Tibial artery (tissue), 4 donors: ENCODE measurements at regions not wholly inside any gene's neighbourhood (a gene's known extent, or its start where the extent isn't known, plus 50 kb on each side); places are given as distances from the start of the nearest gene placed in this dataset.

ENCODE experiments used
- DNase-seq, 2 donors: peaks; one replicate each; pipeline ENCODE4 v3.0.0-alpha.2; 2019
- H3K27ac ChIP-seq, 2 donors: fragments of 200-600 bp; sonication (generic) in 1 of 2; 1 replicate in 1 of 2; 2 replicates in 1 of 2; pipeline ENCODE4 v1.5.1; 2018 to 2019; ENCODE audit warnings: mild to moderate bottlenecking in 1 of 2
- H3K27me3 ChIP-seq, 2 donors: fragments of 200-600 bp; sonication (generic) in 1 of 2; one replicate each; pipeline versions ENCODE4 v1.5.1 to v1.6.0; 2016 to 2019
- H3K36me3 ChIP-seq, 3 donors: fragments of 200-600 bp; sonication (generic) in 2 of 3; one replicate each; pipeline ENCODE4 v1.5.1; 2016 to 2019; ENCODE audit warnings: mild to moderate bottlenecking in 2 of 3
- H3K4me1 ChIP-seq, 4 donors: fragments of 200-600 bp; sonication (generic) in 2 of 4; 1 replicate in 3 of 4; 2 replicates in 1 of 4; pipeline ENCODE4 v1.5.1; 2016 to 2019
- H3K4me3 ChIP-seq, 2 donors: fragments of 200-600 bp; sonication (generic) in 1 of 2; 1 replicate in 1 of 2; 2 replicates in 1 of 2; pipeline ENCODE4 v1.5.1; 2018 to 2019; ENCODE audit warnings: mild to moderate bottlenecking in 2 of 2
- H3K9me3 ChIP-seq, 3 donors: fragments of 200-600 bp; sonication (generic) in 1 of 3; one replicate each; pipeline ENCODE4 v1.5.1; 2016 to 2019
- CTCF ChIP-seq, 2 experiments: fragments of 200-600 bp in 1 of 2; fragments of 450-650 bp in 1 of 2; IDR thresholded peaks; one replicate each; pipeline ENCODE4 v1.5.1; 2017 to 2019; ENCODE audit warnings: antibody characterized with exemption in 2 of 2, mild to moderate bottlenecking in 1 of 2, moderate library complexity in 1 of 2
- intact Hi-C: fragments of 100-400 bp; cut with DNase I; formaldehyde crosslinking; loops from one replicate; pipeline ENCODE4 v1.15.0; 2023; ENCODE audit warnings: low total_unique reads

DNA sequence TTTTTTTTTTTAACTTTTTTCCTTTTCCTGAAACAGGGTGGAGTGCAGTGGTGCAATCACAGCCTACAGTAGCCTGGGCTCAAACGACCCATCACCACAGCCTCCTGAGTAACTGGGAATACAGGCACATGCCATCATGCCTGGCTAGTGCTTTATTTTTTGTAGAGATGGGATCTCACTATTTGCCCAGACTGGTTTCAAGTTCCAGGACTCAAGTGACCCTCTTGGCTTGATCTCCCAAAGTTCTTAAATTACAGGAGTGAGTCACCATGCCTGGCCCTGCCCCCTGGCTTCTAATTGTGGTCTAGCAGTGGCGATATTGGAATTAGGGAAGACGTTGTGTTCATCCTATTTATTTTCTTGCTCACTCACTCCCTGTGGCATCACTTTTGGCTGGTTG, 1138.4 kb downstream of the SI start:
- Histone ChIP-seq H3K9me3 (no peaks in the 10 kb centered on the region), H3K27me3 (no peaks in the 10 kb centered on the region), H3K36me3 (no peaks in the 10 kb centered on the region), H3K4me1 (no peaks in the 10 kb centered on the region), H3K27ac (no peak overlapping the region), H3K4me3 (no peak overlapping the region)
- TF ChIP-seq CTCF (IDR thresholded peaks at IDR 0.05): no peak
- no peak for DNase-seq
- intact Hi-C loops: no loop called here

DNA sequence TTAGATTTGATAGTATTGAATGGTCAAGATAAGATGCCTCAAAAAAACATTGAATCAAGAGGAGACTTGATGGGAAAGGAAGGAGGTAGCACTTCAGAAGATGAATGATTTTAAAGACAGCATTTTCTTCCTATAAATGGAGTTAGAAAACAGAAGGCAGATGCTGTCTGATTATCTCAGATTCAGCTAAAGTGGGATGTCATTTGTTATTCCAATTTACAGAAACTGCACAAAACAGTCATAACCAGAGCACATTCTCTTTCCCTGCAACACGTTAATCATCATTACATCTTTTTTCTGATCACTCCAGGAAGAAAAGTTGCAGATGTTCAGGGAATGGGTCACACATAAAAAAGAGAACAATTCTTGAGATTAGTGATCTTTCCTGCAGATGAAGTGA, 1141.8 kb downstream of the SI start:
- Histone ChIP-seq H3K36me3 (no peaks in the 10 kb centered on the region), H3K27ac (no peak overlapping the region), H3K4me3 (no peak overlapping the region), H3K4me1 (no peaks in the 10 kb centered on the region), H3K27me3 (no peaks in the 10 kb centered on the region), H3K9me3 (no peaks in the 10 kb centered on the region)
- no peak for TF ChIP-seq CTCF (IDR thresholded peaks at IDR 0.05)
- intact Hi-C loops: no loop called here
- DNase-seq: no peak

GRCh38 chr3:163935411-163935810, 1142.9 kb downstream of the SI start:
- intact Hi-C loops: no loop called here
- Histone ChIP-seq H3K36me3 (no peaks in the 10 kb centered on the region), H3K27ac (no peak overlapping the region), H3K4me1 (no peaks in the 10 kb centered on the region), H3K9me3 (no peaks in the 10 kb centered on the region), H3K4me3 (no peak overlapping the region), H3K27me3 (no peaks in the 10 kb centered on the region)
- TF ChIP-seq CTCF (IDR thresholded peaks at IDR 0.05): no peak
- no peak for DNase-seq

- Histone ChIP-seq H3K4me3 (no peak overlapping the region), H3K4me1 (no peaks in the 10 kb centered on the region), H3K36me3 (no peaks in the 10 kb centered on the region), H3K9me3 (no peaks in the 10 kb centered on the region), H3K27me3 (no peaks in the 10 kb centered on the region), H3K27ac (no peak overlapping the region)
- intact Hi-C loops: no loop called here
- no peak for DNase-seq
- no peak for TF ChIP-seq CTCF (IDR thresholded peaks at IDR 0.05)
Measured at GRCh38 chr3:163929069-163929652, 1149.1 kb downstream of the SI start.

DNA sequence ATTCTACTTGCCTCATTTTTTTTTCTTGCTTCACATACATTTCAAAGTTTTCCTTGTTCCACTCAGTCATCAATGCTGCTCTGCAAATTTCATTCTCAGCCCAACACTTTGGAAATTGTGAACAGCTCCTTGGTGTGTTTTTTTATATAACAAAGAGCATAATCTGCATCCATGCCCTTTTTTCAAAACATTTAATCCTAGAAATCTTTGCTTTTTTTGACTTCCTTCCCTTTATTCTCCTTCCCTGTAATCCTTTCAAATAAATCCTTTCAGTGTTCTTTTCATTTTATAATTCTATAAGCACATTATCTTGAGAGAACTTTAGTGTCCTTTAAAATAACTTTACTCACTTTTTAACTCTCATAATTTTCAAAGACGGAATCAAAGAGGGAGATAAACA, 1150.8 kb downstream of the SI start:
- no peak for DNase-seq
- intact Hi-C loops: no loop called here
- Histone ChIP-seq H3K9me3 (no peaks in the 10 kb centered on the region), H3K4me3 (no peak overlapping the region), H3K36me3 (no peaks in the 10 kb centered on the region), H3K27me3 (no peaks in the 10 kb centered on the region), H3K4me1 (no peaks in the 10 kb centered on the region), H3K27ac (no peak overlapping the region)
- TF ChIP-seq CTCF (IDR thresholded peaks at IDR 0.05): no peak

DNA sequence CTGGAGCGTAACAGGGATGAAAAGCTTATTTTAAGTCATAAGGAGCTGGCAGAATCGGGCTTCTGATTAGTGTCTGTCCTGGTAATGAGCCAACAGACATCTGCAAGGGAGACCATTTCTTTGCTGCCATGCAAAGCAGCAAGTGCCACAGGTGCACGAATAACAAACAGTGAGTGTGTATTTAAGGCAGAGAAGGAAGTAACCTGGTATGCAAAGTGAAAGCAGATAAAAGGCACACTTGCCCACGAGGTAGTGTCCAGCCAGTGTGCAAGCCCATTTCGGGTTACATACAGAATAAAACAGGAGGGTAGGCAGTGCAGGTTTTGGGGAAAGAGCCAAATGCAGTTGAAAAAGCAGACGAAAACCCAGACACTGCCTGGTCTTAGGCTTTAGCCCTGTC, 1153.7 kb downstream of the SI start:
- H3K4me3 ChIP-seq: no peak overlapping the region
- no peaks in the 10 kb centered on the region for H3K9me3 ChIP-seq
- H3K27ac ChIP-seq: no peak overlapping the region
- DNase-seq: no peak
- H3K27me3 ChIP-seq: no peaks in the 10 kb centered on the region
- TF ChIP-seq CTCF (IDR thresholded peaks at IDR 0.05): no peak
- H3K36me3 ChIP-seq: no peaks in the 10 kb centered on the region
- H3K4me1 ChIP-seq: no peaks in the 10 kb centered on the region
- intact Hi-C loops: no loop called here
